Loucy (cell line): ENCODE measurements at regions not wholly inside any gene's neighbourhood (a gene's known extent, or its start where the extent isn't known, plus 50 kb on each side); places are given as distances from the start of the nearest gene placed in this dataset.

Experiments
- H2AFZ ChIP-seq: fragments of 200-600 bp; sonication (generic); 2 replicates; pipeline ENCODE4 v1.6.0; 2016; ENCODE audit warnings: antibody characterized with exemption, mild to moderate bottlenecking, low read length, moderate library complexity
- H3F3A ChIP-seq: fragments of 200-600 bp; 2 replicates; pipeline ENCODE4 v1.6.0; 2016; ENCODE audit warnings: antibody characterized with exemption, low read depth, mild to moderate bottlenecking
- H3K27me3 ChIP-seq: fragments of 200-600 bp; sonication (generic); 2 replicates; pipeline ENCODE4 v1.6.1; 2014; ENCODE audit warnings: low read length, mild to moderate bottlenecking; ENCODE audit not compliant: insufficient read depth, poor library complexity, severe bottlenecking
- H3K36me3 ChIP-seq: fragments of 200-600 bp; sonication (generic); 2 replicates; pipeline ENCODE4 v1.6.1; 2016; ENCODE audit warnings: low read length; ENCODE audit not compliant: insufficient read depth
- H3K4me1 ChIP-seq: fragments of 200-600 bp; sonication (generic); 2 replicates; pipeline ENCODE4 v1.5.1; 2014; ENCODE audit warnings: low read length, mild to moderate bottlenecking; ENCODE audit not compliant: insufficient read depth, poor library complexity, severe bottlenecking
- H3K4me2 ChIP-seq: fragments of 200-600 bp; sonication (generic); 2 replicates; pipeline ENCODE4 v1.6.0; 2014; ENCODE audit warnings: antibody characterized with exemption, low read length, low read depth, mild to moderate bottlenecking; ENCODE audit not compliant: poor library complexity, severe bottlenecking
- H3K4me3 ChIP-seq: fragments of 200-600 bp; sonication (generic); 2 replicates; pipeline ENCODE4 v1.5.1; 2014; ENCODE audit warnings: low read length, mild to moderate bottlenecking, mixed read lengths; ENCODE audit not compliant: poor library complexity, severe bottlenecking
- H3K79me2 ChIP-seq: fragments of 200-600 bp; sonication (generic); 2 replicates; pipeline ENCODE4 v1.6.1; 2014; ENCODE audit warnings: low read length; ENCODE audit not compliant: insufficient read depth
- H3K9ac ChIP-seq: fragments of 200-600 bp; sonication (generic); 2 replicates; pipeline ENCODE4 v1.6.0; 2014; ENCODE audit warnings: mild to moderate bottlenecking, low read depth, low read length, moderate library complexity; ENCODE audit not compliant: poor library complexity, severe bottlenecking
- H3K9me2 ChIP-seq: fragments of 200-600 bp; sonication (generic); replicated peaks from 2 replicates; pipeline ENCODE4 v1.6.1; 2016; ENCODE audit warnings: low read depth, low read length, mixed read lengths
- H3K9me3 ChIP-seq: fragments of 200-600 bp; sonication (generic); 2 replicates; pipeline ENCODE4 v1.6.1; 2014; ENCODE audit warnings: mild to moderate bottlenecking, antibody characterized with exemption, low read length, low read depth; ENCODE audit not compliant: insufficient read depth
- H4K20me1 ChIP-seq: fragments of 200-600 bp; sonication (generic); 2 replicates; pipeline ENCODE4 v1.6.0; 2014; ENCODE audit warnings: antibody characterized with exemption, low read length, mild to moderate bottlenecking; ENCODE audit not compliant: insufficient read depth, poor library complexity, severe bottlenecking
- CTCF ChIP-seq: fragments of 200-600 bp; sonication (generic); conservative IDR thresholded peaks from 2 replicates; pipeline ENCODE4 v1.5.1; 2014; ENCODE audit warnings: mild to moderate bottlenecking, antibody characterized with exemption, low read length
- EZH2phosphoT487 ChIP-seq: fragments of 200-600 bp; IDR thresholded peaks from 2 replicates; pipeline ENCODE4 v1.6.1; 2018; ENCODE audit warnings: antibody characterized with exemption, mild to moderate bottlenecking, moderate library complexity, borderline replicate concordance

GRCh38 chr14:98334186-98334585 is 937.8 kb downstream of the BCL11B start:
- no peak overlapping the region for H3K4me3 ChIP-seq
- no peaks in the 10 kb centered on the region for H3K79me2 ChIP-seq
- H3K27me3 ChIP-seq: no peaks in the 10 kb centered on the region
- H3K9me2 ChIP-seq: no peaks in the 10 kb centered on the region
- H2AFZ ChIP-seq: no peak overlapping the region
- H3F3A ChIP-seq: no peaks in the 10 kb centered on the region
- no peak overlapping the region for H3K4me2 ChIP-seq
- H3K9ac ChIP-seq: no peak overlapping the region
- H3K4me1 ChIP-seq: no peaks in the 10 kb centered on the region
- TF ChIP-seq CTCF: no peak
- no peak for TF ChIP-seq EZH2phosphoT487
- H4K20me1 ChIP-seq: no peaks in the 10 kb centered on the region
- no peaks in the 10 kb centered on the region for H3K36me3 ChIP-seq
- peaks cover 8% of the 10 kb centered on the region; the same call in 1 of the 2 replicates for H3K9me3 ChIP-seq

GRCh38 chr14:98341211-98341610 is 930.8 kb downstream of the BCL11B start:
- Histone ChIP-seq H3K79me2 (no peaks in the 10 kb centered on the region), H3K9ac (no peak overlapping the region), H3K9me2 (no peaks in the 10 kb centered on the region), H3K9me3 (no peaks in the 10 kb centered on the region), H2AFZ (no peak overlapping the region), H3F3A (no peaks in the 10 kb centered on the region), H3K27me3 (no peaks in the 10 kb centered on the region), H3K4me1 (no peaks in the 10 kb centered on the region), H3K36me3 (no peaks in the 10 kb centered on the region), H4K20me1 (no peaks in the 10 kb centered on the region), H3K4me3 (no peak overlapping the region), H3K4me2 (no peak overlapping the region)
- no peak for TF ChIP-seq EZH2phosphoT487
- TF ChIP-seq CTCF: no peak

GRCh38 chr14:98345161-98345560 is 926.8 kb downstream of the BCL11B start:
- H3K4me1 ChIP-seq: no peaks in the 10 kb centered on the region
- H4K20me1 ChIP-seq: no peaks in the 10 kb centered on the region

More at GRCh38 chr14:98345161-98345560, 926.8 kb downstream of the BCL11B start:
- H3K4me3 ChIP-seq: no peak overlapping the region
- H3K4me2 ChIP-seq: no peak overlapping the region
- TF ChIP-seq EZH2phosphoT487: no peak
- no peak for TF ChIP-seq CTCF
- no peak overlapping the region for H2AFZ ChIP-seq
- no peaks in the 10 kb centered on the region for H3K27me3 ChIP-seq
- H3K9me2 ChIP-seq: no peaks in the 10 kb centered on the region
- H3K36me3 ChIP-seq: no peaks in the 10 kb centered on the region
- no peak overlapping the region for H3K9ac ChIP-seq
- no peaks in the 10 kb centered on the region for H3F3A ChIP-seq
- no peaks in the 10 kb centered on the region for H3K79me2 ChIP-seq
- H3K9me3 ChIP-seq: no peaks in the 10 kb centered on the region
